Smooth muscle cell (in vitro differentiated cells): ENCODE measurements at regions not wholly inside any gene's neighbourhood (a gene's known extent, or its start where the extent isn't known, plus 50 kb on each side); places are given as distances from the start of the nearest gene placed in this dataset.

Experiments
- DNase-seq: peaks from one replicate; lab custom pipeline; 2025; ENCODE audit not compliant: unreplicated experiment; lab: John Stamatoyannopoulos, UW
- H2AFZ ChIP-seq: fragments of 200-600 bp; sonication (generic); 2 replicates; pipeline ENCODE4 v1.6.0; 2016; ENCODE audit warnings: antibody characterized with exemption, low read depth, mild to moderate bottlenecking
- H3F3A ChIP-seq: fragments of 200-600 bp; sonication (generic); 2 replicates; pipeline ENCODE4 v1.6.0; 2017; ENCODE audit warnings: antibody characterized with exemption, low read depth
- H3K27ac ChIP-seq: fragments of 200-600 bp; sonication (generic); 2 replicates; pipeline ENCODE4 v1.5.1; 2016; ENCODE audit warnings: low read depth, mild to moderate bottlenecking
- H3K27me3 ChIP-seq: fragments of 200-600 bp; sonication (generic); 2 replicates; pipeline ENCODE4 v1.6.1; 2016; ENCODE audit warnings: low read depth, mild to moderate bottlenecking
- H3K36me3 ChIP-seq: fragments of 200-600 bp; sonication (generic); 2 replicates; pipeline ENCODE4 v1.5.1; 2016; ENCODE audit warnings: low read depth
- H3K4me1 ChIP-seq: fragments of 200-600 bp; sonication (generic); 2 replicates; pipeline ENCODE4 v1.5.1; 2016; ENCODE audit warnings: low read depth
- H3K4me2 ChIP-seq: fragments of 200-600 bp; sonication (generic); 2 replicates; pipeline ENCODE4 v1.6.0; 2016; ENCODE audit warnings: mild to moderate bottlenecking
- H3K4me3 ChIP-seq: fragments of 200-600 bp; sonication (generic); 2 replicates; pipeline ENCODE4 v1.5.1; 2016; ENCODE audit warnings: mild to moderate bottlenecking
- H3K79me2 ChIP-seq: fragments of 200-600 bp; sonication (generic); 2 replicates; pipeline ENCODE4 v1.6.0; 2016; ENCODE audit warnings: low read depth, mild to moderate bottlenecking
- H3K9ac ChIP-seq: fragments of 200-600 bp; sonication (generic); 2 replicates; pipeline ENCODE4 v1.6.0; 2016; ENCODE audit warnings: low read depth
- H3K9me3 ChIP-seq: fragments of 200-600 bp; sonication (generic); replicated peaks from 2 replicates; pipeline ENCODE4 v1.5.1; 2016; ENCODE audit warnings: low read depth
- H4K20me1 ChIP-seq: fragments of 200-600 bp; sonication (generic); 2 replicates; pipeline ENCODE4 v1.6.0; 2016; ENCODE audit warnings: low read depth
- WGBS: methylation state at CpG from one replicate; pipeline ENCODE4 v1.1.7; 2016; ENCODE audit warnings: low lambda C conversion rate; 5-methylcytosine and 5-hydroxymethylcytosine counted together
- TF ChIP-seq, protein P1 (sequence below): fragments of 200-600 bp; sonication (generic); IDR thresholded peaks from 2 replicates; pipeline ENCODE4 v1.5.1; 2017; ENCODE audit warnings: borderline replicate concordance, mild to moderate bottlenecking, antibody characterized with exemption; ENCODE audit not compliant: insufficient read depth, poor library complexity, severe bottlenecking

DNA sequence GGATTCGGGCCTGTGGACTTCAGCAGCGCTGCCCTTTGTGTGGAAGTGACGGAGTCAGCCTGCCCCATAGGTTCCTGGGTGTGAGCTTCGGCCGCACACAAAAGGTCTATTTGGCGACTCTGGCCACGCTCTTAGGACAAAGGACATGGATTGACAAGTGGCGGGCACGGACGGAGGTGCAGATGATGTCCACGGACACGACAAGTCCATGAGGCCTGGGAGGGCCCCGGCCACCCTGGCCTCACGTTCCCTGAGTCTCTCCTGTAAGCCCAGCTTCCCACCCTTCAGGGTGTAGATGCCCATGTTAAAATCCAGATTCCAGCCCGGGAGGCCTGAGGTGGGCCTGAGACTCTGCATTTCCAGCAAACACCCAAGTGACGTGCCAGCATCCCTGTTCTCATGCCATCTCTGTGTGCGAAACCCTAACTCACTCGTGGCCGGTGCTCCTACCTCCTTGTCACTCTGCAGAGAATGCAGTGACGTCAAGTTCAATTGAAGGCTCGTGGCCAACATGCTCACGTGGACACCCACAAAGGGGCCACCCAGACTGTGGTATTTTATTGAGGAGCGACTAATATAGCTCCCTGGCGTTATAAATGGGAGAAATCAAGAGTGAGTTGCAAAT is 111.7 kb downstream of the RTP5 start:
- no peak overlapping the region for H3K4me3 ChIP-seq
- H3K27me3 ChIP-seq = no peaks in the 10 kb centered on the region
- H3K9me3 ChIP-seq = no peaks in the 10 kb centered on the region
- WGBS = 94% methylated on average over 24 of the region's 24 CpGs
- H3K9ac ChIP-seq = no peak overlapping the region
- DNase-seq = no peak
- H2AFZ ChIP-seq = no peak overlapping the region
- no peak overlapping the region for H3K27ac ChIP-seq
- no peaks in the 10 kb centered on the region for H4K20me1 ChIP-seq
- H3K4me1 ChIP-seq = no peaks in the 10 kb centered on the region
- H3K36me3 ChIP-seq = no peaks in the 10 kb centered on the region
- no peaks in the 10 kb centered on the region for H3K79me2 ChIP-seq
- H3K4me2 ChIP-seq = no peak overlapping the region
- TF ChIP-seq, protein P1, sequence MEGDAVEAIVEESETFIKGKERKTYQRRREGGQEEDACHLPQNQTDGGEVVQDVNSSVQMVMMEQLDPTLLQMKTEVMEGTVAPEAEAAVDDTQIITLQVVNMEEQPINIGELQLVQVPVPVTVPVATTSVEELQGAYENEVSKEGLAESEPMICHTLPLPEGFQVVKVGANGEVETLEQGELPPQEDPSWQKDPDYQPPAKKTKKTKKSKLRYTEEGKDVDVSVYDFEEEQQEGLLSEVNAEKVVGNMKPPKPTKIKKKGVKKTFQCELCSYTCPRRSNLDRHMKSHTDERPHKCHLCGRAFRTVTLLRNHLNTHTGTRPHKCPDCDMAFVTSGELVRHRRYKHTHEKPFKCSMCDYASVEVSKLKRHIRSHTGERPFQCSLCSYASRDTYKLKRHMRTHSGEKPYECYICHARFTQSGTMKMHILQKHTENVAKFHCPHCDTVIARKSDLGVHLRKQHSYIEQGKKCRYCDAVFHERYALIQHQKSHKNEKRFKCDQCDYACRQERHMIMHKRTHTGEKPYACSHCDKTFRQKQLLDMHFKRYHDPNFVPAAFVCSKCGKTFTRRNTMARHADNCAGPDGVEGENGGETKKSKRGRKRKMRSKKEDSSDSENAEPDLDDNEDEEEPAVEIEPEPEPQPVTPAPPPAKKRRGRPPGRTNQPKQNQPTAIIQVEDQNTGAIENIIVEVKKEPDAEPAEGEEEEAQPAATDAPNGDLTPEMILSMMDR = no peak
- no peaks in the 10 kb centered on the region for H3F3A ChIP-seq

- no peaks in the 10 kb centered on the region for H3K27me3 ChIP-seq
- H3K27ac ChIP-seq = no peak overlapping the region
- H4K20me1 ChIP-seq = no peaks in the 10 kb centered on the region
- no peak overlapping the region for H3K4me2 ChIP-seq
- no peak overlapping the region for H3K9ac ChIP-seq
- DNase-seq = no peak
- no peak overlapping the region for H2AFZ ChIP-seq
- TF ChIP-seq, protein P1 = no peak
- H3K4me3 ChIP-seq = no peak overlapping the region
- WGBS = 94% methylated on average over 23 of the region's 23 CpGs
- H3F3A ChIP-seq = no peaks in the 10 kb centered on the region
- no peaks in the 10 kb centered on the region for H3K79me2 ChIP-seq
- no peaks in the 10 kb centered on the region for H3K4me1 ChIP-seq
- no peaks in the 10 kb centered on the region for H3K36me3 ChIP-seq
- no peaks in the 10 kb centered on the region for H3K9me3 ChIP-seq
These were observed 113.4 kb downstream of the RTP5 start for GRCh38 chr2:241982706-241983570.

DNA sequence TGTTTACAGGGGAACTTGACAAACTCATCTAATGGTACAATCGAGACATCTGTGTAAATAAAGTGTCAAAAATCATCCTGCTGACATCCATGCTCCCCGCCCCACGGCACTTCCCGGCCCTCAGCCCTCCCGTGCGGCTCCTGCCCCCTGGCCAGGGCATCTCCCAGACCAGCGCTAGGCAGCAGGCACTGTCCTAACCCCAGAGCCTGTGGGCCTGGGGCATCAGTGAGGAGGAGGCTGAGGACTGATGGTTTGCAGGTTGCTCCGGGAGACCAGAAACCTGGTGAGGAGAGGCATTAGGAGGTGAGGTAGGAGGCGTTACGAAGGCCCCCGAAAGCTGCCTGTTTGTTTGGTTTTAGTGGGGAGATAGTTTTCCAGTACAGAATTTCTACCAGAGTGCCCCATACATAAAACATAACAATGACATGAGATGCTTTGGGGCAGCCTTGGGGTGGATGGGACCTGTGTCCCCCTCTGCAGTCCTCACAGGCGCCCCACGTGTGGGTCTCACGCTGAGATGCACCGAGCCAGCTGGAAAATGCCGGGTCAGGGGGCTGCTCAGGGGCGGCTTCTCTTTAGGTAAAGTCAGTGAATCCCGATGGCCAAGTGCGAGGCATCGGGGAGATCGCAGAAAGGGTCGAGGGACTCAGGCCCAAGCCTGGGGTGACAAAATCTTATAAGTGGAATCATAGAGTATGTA is 114.2 kb downstream of the RTP5 start:
- DNase-seq = no peak
- Histone ChIP-seq H3K4me3 (no peak overlapping the region), H3K79me2 (no peaks in the 10 kb centered on the region), H3K27ac (no peak overlapping the region), H3K9ac (no peak overlapping the region), H3K27me3 (no peaks in the 10 kb centered on the region), H3K9me3 (no peaks in the 10 kb centered on the region), H3F3A (no peaks in the 10 kb centered on the region), H3K4me2 (no peak overlapping the region), H2AFZ (no peak overlapping the region), H3K4me1 (no peaks in the 10 kb centered on the region), H4K20me1 (no peaks in the 10 kb centered on the region), H3K36me3 (no peaks in the 10 kb centered on the region)
- WGBS = 91% methylated on average over 22 of the region's 22 CpGs
- TF ChIP-seq, protein P1 = no peak
